NCI-H2081 treated with DMSO at 0.1 percent for 48 hours (cell line): ENCODE measurements at regions not wholly inside any gene's neighbourhood (a gene's known extent, or its start where the extent isn't known, plus 50 kb on each side); places are given as distances from the start of the nearest gene placed in this dataset.

Source experiments
- DNase-seq: peaks from one replicate; lab custom pipeline; 2025; lab: John Stamatoyannopoulos, UW

GRCh38 chr5:110359221-110359620 is 367.2 kb downstream of the TMEM232 start:
- DNase-seq = no peak

DNA sequence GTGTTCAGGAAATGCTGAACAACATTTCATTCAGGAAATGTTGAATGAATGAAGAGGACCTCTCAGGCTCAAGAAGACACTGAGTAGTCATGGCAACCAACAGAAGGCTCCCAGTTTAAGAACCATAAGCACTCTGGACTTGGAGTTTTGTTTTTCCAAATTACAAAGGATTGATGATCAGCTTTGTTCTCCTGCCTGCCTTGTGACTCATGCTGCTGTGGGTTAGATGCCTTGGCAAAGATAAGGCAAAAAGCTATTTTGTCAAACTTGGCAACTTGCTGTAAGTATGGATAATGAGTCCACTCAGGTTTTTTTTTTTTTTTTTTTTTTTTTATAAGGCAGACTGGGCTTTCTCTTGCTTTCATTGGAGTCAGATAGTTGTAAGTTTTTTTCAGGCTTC is 365.0 kb downstream of the TMEM232 start:
- no peak for DNase-seq

GRCh38 chr5:110362261-110362660 is 364.2 kb downstream of the TMEM232 start:
- DNase-seq = no peak

DNA sequence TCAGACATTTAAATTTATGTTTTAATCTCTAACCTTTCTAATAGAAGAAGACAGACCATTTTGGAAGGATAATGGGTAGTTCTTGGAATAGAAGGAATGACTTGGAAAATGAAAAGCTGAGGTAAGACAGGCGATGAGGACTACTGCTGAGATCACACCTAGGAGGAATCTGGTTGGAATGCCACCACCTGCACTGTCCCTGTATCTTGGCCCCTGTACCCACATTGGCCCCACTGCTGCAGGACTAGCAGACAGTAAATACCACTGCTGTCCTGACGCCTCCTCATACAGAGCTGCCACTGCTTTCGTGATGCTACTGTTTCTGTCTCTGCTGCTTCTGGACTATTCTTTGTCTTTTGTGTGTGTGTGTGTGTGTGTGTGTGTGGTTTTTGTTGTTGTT is 359.8 kb downstream of the TMEM232 start:
- DNase-seq = no peak
